Skeletal muscle tissue (tissue), 3 donors: ENCODE measurements at regions not wholly inside any gene's neighbourhood (a gene's known extent, or its start where the extent isn't known, plus 50 kb on each side); places are given as distances from the start of the nearest gene placed in this dataset.
"Not testable (repeated sequence)": the region's sequence is repeated elsewhere in the genome, so short reads cannot be mapped to it uniquely, and the experiment has no call there.

Experiments used
- H3K27ac ChIP-seq: one replicate; pipeline ENCODE4 v1.7.0; 2013; ENCODE audit warnings: mild to moderate bottlenecking, low read depth, low read length, inconsistent platforms
- H3K27me3 ChIP-seq, 3 donors: one replicate each; pipeline ENCODE4 v1.7.0; 2013; ENCODE audit warnings: low read length in 3 of 3; ENCODE audit not compliant: control insufficient read depth in 3 of 3, insufficient read depth in 3 of 3
- H3K36me3 ChIP-seq, 3 donors: one replicate each; pipeline ENCODE4 v1.7.0; 2013; ENCODE audit warnings: low read length in 3 of 3; ENCODE audit not compliant: control insufficient read depth in 3 of 3, insufficient read depth in 3 of 3
- H3K4me1 ChIP-seq, 3 donors: one replicate each; pipeline ENCODE4 v1.7.0; 2013; ENCODE audit warnings: low read length in 3 of 3, mild to moderate bottlenecking in 3 of 3; ENCODE audit not compliant: control insufficient read depth in 3 of 3, insufficient read depth in 3 of 3
- H3K4me3 ChIP-seq, 3 donors: one replicate each; pipeline ENCODE4 v1.7.0; 2013; ENCODE audit warnings: low read length in 3 of 3
- H3K9ac ChIP-seq, 3 donors: one replicate each; pipeline ENCODE4 v1.7.0; 2013; ENCODE audit warnings: low read length in 3 of 3, mild to moderate bottlenecking in 3 of 3, moderate library complexity in 2 of 3, low read depth in 1 of 3
- H3K9me3 ChIP-seq, 3 donors: one replicate each; pipeline ENCODE4 v1.7.0; 2013; ENCODE audit warnings: low read length in 3 of 3; ENCODE audit not compliant: control insufficient read depth in 3 of 3
- donor health status: Osteomylitis.

DNA sequence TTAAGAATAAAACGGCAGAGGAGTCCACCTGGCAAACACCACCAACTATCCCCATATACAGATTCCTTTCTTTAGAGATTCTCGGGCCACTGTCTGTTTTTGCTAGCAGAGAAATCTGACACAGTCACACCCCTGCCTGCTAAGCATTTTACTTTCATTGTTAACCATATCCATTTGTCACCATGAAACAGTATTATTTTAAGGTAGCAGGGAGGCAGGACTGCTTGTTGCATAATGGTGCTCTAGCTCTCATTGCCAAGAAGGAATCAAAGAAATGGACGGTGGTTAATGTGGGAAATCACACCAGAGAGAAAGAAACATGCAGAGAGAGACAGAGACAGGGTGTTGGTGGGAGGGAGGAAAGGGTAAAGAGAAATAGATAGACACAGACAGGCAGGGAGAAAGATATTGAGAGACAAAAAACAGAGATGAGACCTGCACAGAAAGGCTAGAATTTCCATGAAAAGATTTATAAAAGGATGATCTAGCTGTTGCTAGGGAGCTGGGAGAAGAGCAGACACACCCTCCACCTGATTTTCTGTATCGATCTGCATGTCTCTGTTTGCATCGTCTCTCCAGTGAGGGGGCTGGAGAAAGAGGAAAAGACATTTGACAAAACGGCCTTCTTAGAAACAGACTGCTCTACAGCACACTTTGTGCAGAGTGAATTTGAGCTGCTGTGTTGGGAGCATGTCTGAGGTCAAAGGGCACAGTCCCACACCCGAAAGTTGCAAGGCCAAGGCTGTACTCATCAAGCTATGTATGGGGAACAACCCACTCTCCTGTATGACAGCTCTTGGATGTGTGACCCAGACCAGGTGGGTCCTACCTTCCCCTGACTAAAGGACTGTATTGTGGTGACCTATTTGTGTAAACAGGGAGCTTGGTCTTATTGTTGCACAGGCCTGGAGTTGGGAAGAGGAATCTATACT, 303.1 kb downstream of the FZD1 start:
- Histone ChIP-seq H3K27me3 (no peaks in the 10 kb centered on the region), H3K4me3 (no peak overlapping the region), H3K9ac (no peak overlapping the region), H3K36me3 (no peaks in the 10 kb centered on the region), H3K9me3 (no peaks in the 10 kb centered on the region), H3K27ac (no peak overlapping the region), H3K4me1 (no peaks in the 10 kb centered on the region)

DNA sequence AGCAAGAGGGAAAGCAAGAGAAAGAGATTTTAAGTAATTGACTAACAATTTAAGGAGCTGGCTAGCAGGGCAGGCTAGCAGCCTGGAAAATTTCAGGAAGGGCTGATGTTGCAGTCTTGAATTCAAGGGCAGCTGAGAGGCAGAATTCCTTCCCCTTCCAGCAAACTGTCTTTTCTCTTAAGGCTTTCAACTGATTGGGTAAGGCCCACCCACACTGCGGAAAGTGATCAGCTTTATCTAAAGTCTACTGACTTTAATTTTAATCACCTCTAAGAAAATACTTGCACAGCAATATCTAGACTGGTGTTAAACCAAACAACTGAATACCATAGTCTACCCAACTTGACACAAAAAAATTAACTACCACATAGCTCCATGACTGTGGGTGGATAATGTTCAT, 303.9 kb downstream of the FZD1 start:
- H3K4me1 ChIP-seq, result no peaks in the 10 kb centered on the region
- no peaks in the 10 kb centered on the region for H3K9me3 ChIP-seq
- H3K36me3 ChIP-seq, result no peaks in the 10 kb centered on the region

DNA sequence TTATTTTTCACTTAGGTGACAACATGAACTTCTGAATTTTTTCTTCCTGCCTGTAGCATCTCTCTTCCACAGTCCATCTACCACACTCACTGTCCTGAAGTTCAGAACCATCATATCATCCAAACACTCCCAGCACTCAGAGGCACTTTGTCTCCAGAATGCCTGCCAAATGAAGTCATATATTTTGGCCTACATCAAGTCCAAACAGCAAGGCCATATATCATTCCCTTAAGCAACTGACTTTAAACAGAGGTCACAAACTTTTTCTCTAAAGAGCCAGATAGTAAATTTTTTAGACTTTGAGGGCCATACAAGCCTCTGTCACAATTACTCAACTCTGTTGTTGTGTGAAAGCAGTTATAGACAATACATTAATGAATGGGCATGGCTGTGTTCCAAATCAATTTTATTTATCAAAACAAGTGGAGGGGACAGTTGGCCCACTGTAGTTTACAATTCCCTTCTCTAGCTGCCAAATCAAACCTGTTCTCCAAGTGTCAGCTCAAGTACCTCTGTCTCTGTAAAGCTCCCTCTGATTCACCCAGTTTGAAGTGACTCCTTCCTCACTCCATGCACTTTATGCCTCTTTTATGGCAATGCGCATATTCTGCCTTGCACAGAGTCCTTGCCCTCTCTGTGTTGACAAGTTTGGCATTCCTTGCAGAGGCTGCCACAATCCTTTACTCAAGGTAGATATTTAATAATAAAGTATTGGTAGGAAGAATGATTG, 305.7 kb downstream of the FZD1 start:
- Histone ChIP-seq H3K9ac (no peak overlapping the region), H3K27ac (no peak overlapping the region), H3K36me3 (no peaks in the 10 kb centered on the region)

More for the DNA sequence above, 303.9 kb downstream of the FZD1 start:
- Histone ChIP-seq H3K4me3 (no peak overlapping the region), H3K27me3 (no peaks in the 10 kb centered on the region), H3K27ac (no peak overlapping the region), H3K9ac (no peak overlapping the region)

DNA sequence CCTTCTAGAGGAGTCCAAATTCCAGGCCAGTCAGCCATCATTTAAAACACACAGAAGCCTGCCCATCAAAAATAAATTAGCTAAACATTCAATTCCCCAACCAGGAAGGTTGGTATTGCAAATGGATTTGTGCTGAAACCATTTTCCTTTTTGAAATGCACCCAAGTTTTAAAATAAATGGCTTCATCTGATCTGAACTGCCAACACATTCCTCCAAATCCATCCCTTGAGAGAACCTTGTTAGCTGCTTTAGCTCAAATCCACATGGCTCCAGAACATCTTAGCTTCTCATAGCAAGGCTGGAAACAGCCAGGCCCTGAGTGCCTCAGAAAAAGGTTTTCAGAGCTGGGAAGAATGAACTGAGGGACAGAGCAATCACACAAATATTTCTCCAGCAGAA, 306.3 kb downstream of the FZD1 start:
- Histone ChIP-seq H3K27me3 (no peaks in the 10 kb centered on the region), H3K9ac (no peak overlapping the region), H3K27ac (no peak overlapping the region), H3K9me3 (no peaks in the 10 kb centered on the region), H3K36me3 (no peaks in the 10 kb centered on the region), H3K4me3 (no peak overlapping the region), H3K4me1 (no peaks in the 10 kb centered on the region)

More for the DNA sequence above, 305.7 kb downstream of the FZD1 start:
- Histone ChIP-seq H3K9me3 (no peaks in the 10 kb centered on the region), H3K4me1 (no peaks in the 10 kb centered on the region), H3K4me3 (no peak overlapping the region), H3K27me3 (no peaks in the 10 kb centered on the region)

DNA sequence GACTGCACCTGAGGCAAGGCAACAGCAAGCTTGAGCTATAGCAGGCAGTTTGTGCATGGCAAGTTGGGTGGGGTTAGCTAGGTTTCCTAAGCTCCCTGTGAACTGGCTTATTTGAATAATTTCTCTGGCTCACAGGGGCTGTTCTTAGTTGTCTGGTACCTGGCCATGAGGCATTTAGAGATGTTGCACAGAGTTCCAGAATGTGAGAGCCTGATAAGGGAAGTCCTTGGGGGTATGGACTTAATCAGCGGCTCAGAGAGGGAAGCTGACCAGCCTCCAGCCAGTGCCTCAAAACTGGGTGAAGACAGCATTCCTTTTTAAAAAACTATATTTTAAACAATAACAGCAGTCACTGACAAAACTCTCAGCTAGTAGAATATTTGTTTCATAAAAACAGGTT, 307.4 kb downstream of the FZD1 start:
- Histone ChIP-seq H3K4me3 (no peak overlapping the region), H3K9me3 (no peaks in the 10 kb centered on the region), H3K27me3 (no peaks in the 10 kb centered on the region), H3K27ac (no peak overlapping the region), H3K4me1 (no peaks in the 10 kb centered on the region), H3K9ac (no peak overlapping the region), H3K36me3 (no peaks in the 10 kb centered on the region)

DNA sequence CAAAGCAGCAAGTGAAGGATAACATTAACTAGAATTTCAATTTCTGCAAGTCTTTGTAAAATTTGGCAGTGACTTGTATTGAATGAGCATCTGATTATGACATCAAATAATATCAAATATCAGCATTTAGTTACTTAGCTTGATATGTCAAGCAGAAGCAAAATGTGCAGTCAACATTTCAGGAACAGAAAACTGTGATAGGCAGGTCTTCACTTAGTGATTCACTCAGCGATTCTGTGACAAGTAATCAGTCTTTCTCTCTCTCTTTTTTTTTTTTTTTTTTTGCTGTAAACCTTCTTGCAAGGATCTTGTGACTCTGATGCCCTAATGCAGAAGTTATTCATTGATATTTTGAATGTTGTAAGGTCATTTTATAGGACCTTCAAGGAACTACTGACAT, 307.1 kb downstream of the MTERF1 start:
- H3K9ac ChIP-seq, result no peak overlapping the region
- H3K4me1 ChIP-seq, result no peaks in the 10 kb centered on the region
- H3K27me3 ChIP-seq, result no peaks in the 10 kb centered on the region
- H3K4me3 ChIP-seq, result no peak overlapping the region
- H3K27ac ChIP-seq, result no peak overlapping the region
- H3K36me3 ChIP-seq, result no peaks in the 10 kb centered on the region
- H3K9me3 ChIP-seq, result no peaks in the 10 kb centered on the region

DNA sequence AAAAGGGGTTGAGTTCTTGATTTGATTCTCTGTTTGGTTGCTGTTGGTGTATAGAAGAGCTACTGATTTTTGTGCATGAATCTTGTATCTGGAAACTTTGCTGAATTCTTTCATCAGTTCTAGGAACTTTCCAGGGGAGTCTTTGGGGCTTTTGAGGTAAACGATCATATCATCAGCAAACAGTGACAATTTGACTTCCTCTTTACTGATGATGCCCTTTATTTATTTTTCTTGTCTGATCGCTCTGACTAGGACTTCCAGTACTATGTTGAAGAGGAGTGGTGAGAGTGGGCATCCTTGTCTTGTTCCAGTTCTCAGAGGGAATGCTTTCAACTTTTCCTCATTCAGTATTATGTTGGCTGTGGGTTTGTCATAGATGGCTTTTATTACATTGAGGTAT, 304.0 kb downstream of the MTERF1 start:
- H3K27me3 ChIP-seq, H3K27ac ChIP-seq, H3K4me3 ChIP-seq, H3K9me3 ChIP-seq, H3K9ac ChIP-seq, H3K36me3 ChIP-seq, H3K4me1 ChIP-seq: not testable (repeated sequence)

DNA sequence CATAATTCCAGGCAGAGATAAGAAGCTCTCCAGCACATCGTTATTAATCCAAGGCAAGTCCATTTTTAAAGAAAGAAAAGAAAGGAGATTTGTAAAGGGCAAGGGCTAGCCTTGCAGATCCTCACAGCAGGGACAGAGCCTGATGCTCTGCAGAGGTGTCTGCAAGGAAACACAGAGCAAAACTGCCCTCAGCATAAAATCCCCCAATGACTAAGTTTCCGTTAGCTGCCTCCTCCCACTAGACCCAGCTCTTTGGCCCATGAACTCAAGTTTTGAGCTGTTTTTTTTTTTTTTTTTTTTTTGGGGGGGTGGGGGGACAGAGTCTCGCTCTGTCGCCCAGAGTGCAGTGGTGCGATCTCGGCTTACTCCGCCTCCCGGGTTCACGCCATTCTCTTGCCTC, 300.7 kb downstream of the MTERF1 start:
- Histone ChIP-seq H3K27ac (no peak overlapping the region), H3K36me3 (no peaks in the 10 kb centered on the region), H3K9me3 (no peaks in the 10 kb centered on the region), H3K4me1 (no peaks in the 10 kb centered on the region), H3K9ac (no peak overlapping the region), H3K27me3 (no peaks in the 10 kb centered on the region), H3K4me3 (no peak overlapping the region)

DNA sequence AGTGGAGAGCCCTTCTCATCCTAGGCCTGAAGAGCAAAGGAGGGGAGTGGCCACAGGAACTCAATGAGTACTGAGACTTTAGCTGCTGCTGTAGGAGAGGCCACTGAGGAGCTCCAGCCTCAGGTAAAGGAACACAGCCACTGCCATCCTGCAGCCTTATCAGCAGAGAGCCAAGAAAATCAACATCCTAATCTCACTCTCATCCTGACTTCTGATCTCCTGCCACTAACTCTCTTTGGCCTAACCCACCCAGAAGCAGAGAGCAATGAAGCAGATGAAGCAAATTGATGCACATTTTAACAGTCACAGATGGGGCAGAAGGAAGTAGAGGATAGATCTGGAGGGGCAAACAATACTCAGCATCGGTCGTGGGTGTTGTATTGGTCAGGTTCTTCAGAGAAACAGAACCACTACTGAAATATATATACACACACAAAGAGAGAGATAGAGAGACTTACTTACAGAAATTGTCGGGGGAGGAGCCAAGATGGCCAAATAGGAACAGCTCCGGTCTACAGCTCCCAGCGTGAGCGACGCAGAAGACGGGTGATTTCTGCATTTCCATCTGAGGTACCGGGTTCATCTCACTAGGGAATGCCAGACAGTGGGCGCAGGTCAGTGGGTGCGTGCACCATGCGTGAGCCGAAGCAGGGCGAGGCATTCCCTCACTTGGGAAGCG, 297.6 kb downstream of the MTERF1 start:
- Histone ChIP-seq H3K9ac (no peak overlapping the region), H3K9me3 (no peaks in the 10 kb centered on the region), H3K4me1 (no peaks in the 10 kb centered on the region)

DNA sequence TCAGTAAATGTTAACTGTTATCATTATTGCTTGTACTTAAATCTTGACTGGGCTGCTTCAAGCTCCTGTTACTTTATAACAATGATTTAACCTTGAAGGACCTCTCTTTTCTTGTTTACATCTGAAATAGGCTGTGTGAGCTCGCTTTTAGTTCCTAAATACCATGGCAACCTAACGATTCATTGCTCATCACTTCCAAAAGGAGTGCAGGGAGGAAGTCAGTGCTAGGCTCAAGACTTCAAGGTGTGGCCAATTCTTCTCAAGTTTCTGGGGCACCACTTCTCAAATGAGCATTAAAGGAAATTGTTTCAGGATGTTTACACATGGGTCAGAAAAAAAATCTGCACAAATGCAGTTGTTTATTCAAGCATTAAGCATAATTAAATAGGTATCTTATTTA, 284.2 kb downstream of the MTERF1 start:
- no peaks in the 10 kb centered on the region for H3K27me3 ChIP-seq
- no peak overlapping the region for H3K27ac ChIP-seq
- H3K9me3 ChIP-seq, result no peaks in the 10 kb centered on the region
- H3K9ac ChIP-seq, result no peak overlapping the region
- H3K4me1 ChIP-seq, result no peaks in the 10 kb centered on the region
- no peak overlapping the region for H3K4me3 ChIP-seq
- H3K36me3 ChIP-seq, result no peaks in the 10 kb centered on the region

More for the DNA sequence above, 297.6 kb downstream of the MTERF1 start:
- Histone ChIP-seq H3K27me3 (no peaks in the 10 kb centered on the region), H3K36me3 (no peaks in the 10 kb centered on the region), H3K4me3 (no peak overlapping the region), H3K27ac (no peak overlapping the region)
